ENCODE measurements at regions not wholly inside any gene's neighbourhood (a gene's known extent, or its start where the extent isn't known, plus 50 kb on each side); places are given as distances from the start of the nearest gene placed in this dataset.

GRCh38 chr22:48253573-48253972 is 1491.1 kb downstream of the TBC1D22A start:
- Histone ChIP-seq H3K36me3 (no peaks in the 10 kb centered on the region), H3K4me1 (ENCODE audit: control insufficient read depth in 1 of 2, low read depth in 2 of 2) (no peaks in the 10 kb centered on the region), H3K27ac (no peak overlapping the region), H3K9me3 (no peaks in the 10 kb centered on the region), H3K4me3 (no peak overlapping the region), H3K27me3 (replicated peaks; ENCODE audit: insufficient read depth) (no peaks in the 10 kb centered on the region)
- no peak for ATAC-seq (ENCODE audit: insufficient number of reproducible peaks, low FRiP score, low read depth)
- TF ChIP-seq, protein P1, sequence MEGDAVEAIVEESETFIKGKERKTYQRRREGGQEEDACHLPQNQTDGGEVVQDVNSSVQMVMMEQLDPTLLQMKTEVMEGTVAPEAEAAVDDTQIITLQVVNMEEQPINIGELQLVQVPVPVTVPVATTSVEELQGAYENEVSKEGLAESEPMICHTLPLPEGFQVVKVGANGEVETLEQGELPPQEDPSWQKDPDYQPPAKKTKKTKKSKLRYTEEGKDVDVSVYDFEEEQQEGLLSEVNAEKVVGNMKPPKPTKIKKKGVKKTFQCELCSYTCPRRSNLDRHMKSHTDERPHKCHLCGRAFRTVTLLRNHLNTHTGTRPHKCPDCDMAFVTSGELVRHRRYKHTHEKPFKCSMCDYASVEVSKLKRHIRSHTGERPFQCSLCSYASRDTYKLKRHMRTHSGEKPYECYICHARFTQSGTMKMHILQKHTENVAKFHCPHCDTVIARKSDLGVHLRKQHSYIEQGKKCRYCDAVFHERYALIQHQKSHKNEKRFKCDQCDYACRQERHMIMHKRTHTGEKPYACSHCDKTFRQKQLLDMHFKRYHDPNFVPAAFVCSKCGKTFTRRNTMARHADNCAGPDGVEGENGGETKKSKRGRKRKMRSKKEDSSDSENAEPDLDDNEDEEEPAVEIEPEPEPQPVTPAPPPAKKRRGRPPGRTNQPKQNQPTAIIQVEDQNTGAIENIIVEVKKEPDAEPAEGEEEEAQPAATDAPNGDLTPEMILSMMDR (IDR thresholded peaks at IDR 0.05): no peak
- no peak for DNase-seq (ENCODE audit: low spot score)

DNA sequence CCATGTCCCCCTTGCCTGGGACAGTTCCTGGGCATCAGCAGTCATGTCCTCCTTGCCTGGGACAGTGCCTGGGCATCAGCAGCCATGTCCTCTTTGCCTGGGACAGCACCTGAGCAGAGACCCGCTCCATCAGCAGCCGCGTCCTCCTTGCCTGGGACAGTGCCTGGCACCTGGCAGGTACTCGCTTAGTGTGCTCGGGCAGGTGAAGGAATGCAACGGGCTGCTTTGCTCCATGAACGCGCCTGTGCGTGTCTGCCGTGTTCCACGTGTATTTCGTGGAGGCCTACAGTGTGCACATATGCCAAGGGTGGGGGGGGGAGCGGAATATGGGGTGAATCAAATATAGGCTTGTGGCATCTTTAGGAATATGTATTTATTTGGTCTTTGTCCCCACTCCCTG is 1490.7 kb downstream of the TBC1D22A start:
- Histone ChIP-seq H3K27me3 (replicated peaks; ENCODE audit: insufficient read depth) (no peaks in the 10 kb centered on the region), H3K4me1 (ENCODE audit: control insufficient read depth in 1 of 2, low read depth in 2 of 2) (no peaks in the 10 kb centered on the region)
- no peak for ATAC-seq (ENCODE audit: insufficient number of reproducible peaks, low FRiP score, low read depth)

GRCh38 chr22:48251629-48252028 is 1489.2 kb downstream of the TBC1D22A start:
- H3K36me3 ChIP-seq: no peaks in the 10 kb centered on the region
- H3K27ac ChIP-seq: no peak overlapping the region
- no peak overlapping the region for H3K4me3 ChIP-seq
- ATAC-seq (ENCODE audit: insufficient number of reproducible peaks, low FRiP score, low read depth): no peak
- no peaks in the 10 kb centered on the region for H3K9me3 ChIP-seq
- no peak for DNase-seq (ENCODE audit: low spot score)
- TF ChIP-seq, protein P1 (IDR thresholded peaks at IDR 0.05): no peak
- H3K27me3 ChIP-seq (replicated peaks; ENCODE audit: insufficient read depth): no peaks in the 10 kb centered on the region
- H3K4me1 ChIP-seq (ENCODE audit: control insufficient read depth in 1 of 2, low read depth in 2 of 2): no peaks in the 10 kb centered on the region

More for the DNA sequence above, 1490.7 kb downstream of the TBC1D22A start:
- H3K4me3 ChIP-seq: no peak overlapping the region
- no peak for DNase-seq (ENCODE audit: low spot score)
- no peaks in the 10 kb centered on the region for H3K36me3 ChIP-seq
- H3K27ac ChIP-seq: no peak overlapping the region
- TF ChIP-seq, protein P1 (IDR thresholded peaks at IDR 0.05): no peak
- H3K9me3 ChIP-seq: no peaks in the 10 kb centered on the region

DNA sequence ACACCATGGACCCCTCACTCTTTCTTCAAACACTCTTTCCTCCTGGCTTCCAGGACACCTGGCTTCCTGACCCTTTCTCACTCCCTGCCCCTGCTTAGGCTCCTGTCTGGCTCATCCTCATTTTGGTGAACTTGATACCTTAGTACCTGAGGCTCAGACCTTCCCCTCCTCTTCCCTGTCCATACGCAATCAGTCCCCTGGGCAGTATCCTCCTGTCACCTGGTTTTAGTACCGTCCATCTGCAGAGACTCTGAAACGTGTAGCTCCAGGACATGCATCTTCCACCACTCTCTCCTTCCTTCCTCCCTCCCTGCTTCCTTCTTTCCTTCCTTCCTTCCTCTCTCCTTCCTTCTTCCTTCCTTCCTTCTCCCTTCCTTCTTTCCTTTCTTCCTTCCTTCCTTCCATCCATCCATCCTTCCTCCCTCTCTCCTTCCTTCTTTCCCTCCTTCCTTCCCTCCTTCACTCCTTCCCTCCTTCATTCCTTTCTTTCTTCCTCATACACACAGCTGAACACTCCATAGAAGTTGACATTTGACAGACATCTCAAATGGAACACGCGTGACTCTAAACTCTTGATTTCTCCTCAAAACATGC is 1488.6 kb downstream of the TBC1D22A start:
- DNase-seq (ENCODE audit: low spot score): no peak
- TF ChIP-seq, protein P1 (IDR thresholded peaks at IDR 0.05): no peak

DNA sequence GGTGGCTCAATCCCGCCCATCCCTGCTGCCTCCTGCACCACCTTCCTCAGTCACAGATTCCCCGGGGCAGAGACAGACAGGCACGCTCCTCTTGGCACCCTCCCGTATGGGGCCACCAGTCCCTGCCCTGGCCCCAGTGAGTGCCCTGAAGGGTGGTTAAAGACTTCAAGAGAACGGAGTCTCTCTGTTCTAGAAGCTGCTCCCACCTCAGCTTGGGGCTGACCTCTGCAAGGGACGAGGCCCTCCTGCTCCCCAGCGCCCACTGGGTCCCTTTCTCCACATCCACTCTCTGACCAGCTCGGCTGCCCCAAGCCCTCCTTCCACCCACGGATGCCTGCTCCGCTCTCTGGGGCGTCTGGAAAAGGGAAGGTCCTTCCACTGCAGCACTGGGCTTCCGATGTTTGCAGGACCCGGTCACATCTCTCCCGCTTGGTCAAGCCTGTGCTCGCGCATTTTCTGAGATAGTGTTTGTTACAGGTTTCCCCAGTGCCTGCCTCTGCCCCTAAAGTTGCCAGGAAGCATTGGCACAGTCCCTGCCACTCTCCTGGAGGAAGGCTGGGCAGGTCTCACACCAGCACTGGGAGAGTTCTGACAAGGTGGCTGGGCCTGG is 1487.9 kb downstream of the TBC1D22A start:
- no peaks in the 10 kb centered on the region for H3K36me3 ChIP-seq
- no peak for DNase-seq (ENCODE audit: low spot score)
- TF ChIP-seq, protein P1 (IDR thresholded peaks at IDR 0.05): no peak
- H3K4me3 ChIP-seq: no peak overlapping the region
- H3K27ac ChIP-seq: no peak overlapping the region
- no peaks in the 10 kb centered on the region for H3K9me3 ChIP-seq
- no peak for ATAC-seq (ENCODE audit: insufficient number of reproducible peaks, low FRiP score, low read depth)
- no peaks in the 10 kb centered on the region for H3K27me3 ChIP-seq (replicated peaks; ENCODE audit: insufficient read depth)
- H3K4me1 ChIP-seq (ENCODE audit: control insufficient read depth in 1 of 2, low read depth in 2 of 2): no peaks in the 10 kb centered on the region

More for the DNA sequence above, 1488.6 kb downstream of the TBC1D22A start:
- Histone ChIP-seq H3K27me3 (replicated peaks; ENCODE audit: insufficient read depth) (no peaks in the 10 kb centered on the region), H3K4me1 (ENCODE audit: control insufficient read depth in 1 of 2, low read depth in 2 of 2) (no peaks in the 10 kb centered on the region), H3K27ac (no peak overlapping the region), H3K9me3 (no peaks in the 10 kb centered on the region), H3K36me3 (no peaks in the 10 kb centered on the region), H3K4me3 (no peak overlapping the region)
- ATAC-seq (ENCODE audit: insufficient number of reproducible peaks, low FRiP score, low read depth): no peak
